ENCODE measurements at regions not wholly inside any gene's neighbourhood (a gene's known extent, or its start where the extent isn't known, plus 50 kb on each side); places are given as distances from the start of the nearest gene placed in this dataset.
"Not testable (repeated sequence)": the region's sequence is repeated elsewhere in the genome, so short reads cannot be mapped to it uniquely, and the experiment has no call there.

- DNase-seq (ENCODE audit: low read depth), result no peak
These were observed 366.6 kb upstream of the RPS23 start for GRCh38 chr5:82644766-82645165.

- no peak for DNase-seq (ENCODE audit: low read depth)
These were observed 366.1 kb upstream of the RPS23 start for GRCh38 chr5:82644229-82644628.

- DNase-seq (ENCODE audit: low read depth), result no peak
These were observed 364.2 kb upstream of the RPS23 start for GRCh38 chr5:82642313-82642712.

- peak; percentile 84 for DNase-seq (ENCODE audit: low read depth)
These were observed 363.3 kb upstream of the RPS23 start for GRCh38 chr5:82641331-82642003.

- peak; percentile 1 for DNase-seq (ENCODE audit: low read depth)
These were observed 362.8 kb upstream of the RPS23 start for GRCh38 chr5:82640916-82641315.

- no peak for DNase-seq (ENCODE audit: low read depth)
These were observed 361.4 kb upstream of the RPS23 start for GRCh38 chr5:82639393-82640144.

- no peak for DNase-seq (ENCODE audit: low read depth)
These were observed 358.4 kb upstream of the RPS23 start for GRCh38 chr5:82636591-82636990.

- peak; percentile 16 for DNase-seq (ENCODE audit: low read depth)
These were observed 357.6 kb upstream of the RPS23 start for GRCh38 chr5:82635561-82636288.

GRCh38 chr5:82628364-82628910, 350.3 kb upstream of the RPS23 start:
- DNase-seq (ENCODE audit: low read depth), result no peak

GRCh38 chr5:82626905-82627591, 348.9 kb upstream of the RPS23 start:
- not testable (repeated sequence) for DNase-seq (ENCODE audit: low read depth)

GRCh38 chr5:82626012-82626411, 347.9 kb upstream of the RPS23 start:
- not testable (repeated sequence) for DNase-seq (ENCODE audit: low read depth)

GRCh38 chr5:82624062-82624461, 345.9 kb upstream of the RPS23 start:
- no peak for DNase-seq (ENCODE audit: low read depth)

GRCh38 chr5:82622711-82623514, 344.8 kb upstream of the RPS23 start:
- no peak for DNase-seq (ENCODE audit: low read depth)

GRCh38 chr5:82622205-82622604, 344.1 kb upstream of the RPS23 start:
- DNase-seq (ENCODE audit: low read depth), result no peak

GRCh38 chr5:82620957-82621600, 342.9 kb upstream of the RPS23 start:
- DNase-seq (ENCODE audit: low read depth), result peak; percentile 30

- no peak for DNase-seq (ENCODE audit: low read depth)
These were observed 340.9 kb upstream of the RPS23 start for GRCh38 chr5:82619097-82619496.

- no peak for DNase-seq (ENCODE audit: low read depth)
These were observed 336.6 kb upstream of the RPS23 start for GRCh38 chr5:82614706-82615105.

GRCh38 chr5:82613891-82614290, 335.7 kb upstream of the RPS23 start:
- DNase-seq (ENCODE audit: low read depth), result peak; percentile 4

- DNase-seq (ENCODE audit: low read depth), result no peak
These were observed 332.5 kb upstream of the RPS23 start for GRCh38 chr5:82610686-82611085.

- DNase-seq (ENCODE audit: low read depth), result no peak
These were observed 327.4 kb upstream of the RPS23 start for GRCh38 chr5:82605441-82605973.
